Common myeloid progenitor, CD34-positive (primary cell): ENCODE measurements at regions not wholly inside any gene's neighbourhood (a gene's known extent, or its start where the extent isn't known, plus 50 kb on each side); places are given as distances from the start of the nearest gene placed in this dataset.

Source experiments
- CTCF ChIA-PET: fragments of 350-600 bp; sonication (Branson Sonifier 250); formaldehyde crosslinking; loops from one replicate; lab custom pipeline; 2021; ENCODE audit warnings: antibody characterized with exemption; lab: Charles Lee
- POLR2A ChIA-PET: fragments of 350-600 bp; sonication (Branson Sonifier 250); formaldehyde crosslinking; loops from one replicate; lab custom pipeline; 2021; ENCODE audit warnings: antibody characterized with exemption; lab: Charles Lee
- DNase-seq, 3 donors: peaks; one replicate each; pipeline versions ENCODE4 v3.0.0 to v3.0.0-alpha.2; 2013
- H3K27ac ChIP-seq, 2 experiments: 1 replicate in 1 of 2; 2 replicates in 1 of 2; pipeline ENCODE4 v1.7.0; 2013; ENCODE audit warnings: inconsistent platforms in 2 of 2, low read length in 2 of 2, mild to moderate bottlenecking in 2 of 2, low read depth in 1 of 2, moderate library complexity in 1 of 2; ENCODE audit not compliant: severe bottlenecking in 2 of 2, insufficient read depth in 1 of 2, poor library complexity in 1 of 2
- H3K27me3 ChIP-seq, 5 experiments: replicated peaks in 2 of 5; 1 replicate in 3 of 5; 2 replicates in 2 of 5; pipeline versions ENCODE4 v1.6.1 to v1.7.0; 2013; ENCODE audit warnings: low read length in 4 of 5, mild to moderate bottlenecking in 2 of 5, moderate library complexity in 2 of 5, inconsistent platforms in 1 of 5; ENCODE audit not compliant: insufficient read depth in 5 of 5, control insufficient read depth in 4 of 5
- H3K36me3 ChIP-seq, 4 experiments: 1 replicate in 2 of 4; 2 replicates in 2 of 4; pipeline versions ENCODE4 v1.6.1 to v1.7.0; 2013; ENCODE audit warnings: low read length in 3 of 4, control low read depth in 1 of 4, mild to moderate bottlenecking in 1 of 4; ENCODE audit not compliant: control insufficient read depth in 4 of 4, insufficient read depth in 4 of 4
- H3K4me1 ChIP-seq, 4 experiments: 1 replicate in 3 of 4; 2 replicates in 1 of 4; pipeline versions ENCODE4 v1.6.1 to v1.7.1; 2013; ENCODE audit warnings: low read length in 3 of 4, mild to moderate bottlenecking in 3 of 4, control low read depth in 1 of 4, inconsistent platforms in 1 of 4, moderate library complexity in 1 of 4; ENCODE audit not compliant: control insufficient read depth in 4 of 4, insufficient read depth in 4 of 4; ENCODE audit errors: control extremely low read depth in 1 of 4
- H3K4me3 ChIP-seq, 7 experiments: 1 replicate in 4 of 7; 2 replicates in 3 of 7; pipeline versions ENCODE4 v1.5.1 to v1.7.0; 2013; ENCODE audit warnings: mild to moderate bottlenecking in 7 of 7, low read length in 6 of 7, moderate library complexity in 6 of 7, inconsistent platforms in 2 of 7, low read depth in 2 of 7, control low read depth in 1 of 7; ENCODE audit not compliant: insufficient read depth in 4 of 7, control insufficient read depth in 1 of 7; ENCODE audit errors: extremely low read depth in 1 of 7
- H3K9me3 ChIP-seq, 5 experiments: 1 replicate in 4 of 5; 2 replicates in 1 of 5; pipeline versions ENCODE4 v1.6.1 to v1.7.1; 2013; ENCODE audit warnings: low read length in 4 of 5, mild to moderate bottlenecking in 2 of 5, inconsistent platforms in 1 of 5, low read depth in 1 of 5, moderate library complexity in 1 of 5; ENCODE audit not compliant: control insufficient read depth in 4 of 5, insufficient read depth in 2 of 5; ENCODE audit errors: control extremely low read depth in 1 of 5
- WGBS: methylation state at CpG from one replicate; pipeline ENCODE4 v1.1.5; 2013; ENCODE audit not compliant: insufficient coverage; 5-methylcytosine and 5-hydroxymethylcytosine counted together

DNA sequence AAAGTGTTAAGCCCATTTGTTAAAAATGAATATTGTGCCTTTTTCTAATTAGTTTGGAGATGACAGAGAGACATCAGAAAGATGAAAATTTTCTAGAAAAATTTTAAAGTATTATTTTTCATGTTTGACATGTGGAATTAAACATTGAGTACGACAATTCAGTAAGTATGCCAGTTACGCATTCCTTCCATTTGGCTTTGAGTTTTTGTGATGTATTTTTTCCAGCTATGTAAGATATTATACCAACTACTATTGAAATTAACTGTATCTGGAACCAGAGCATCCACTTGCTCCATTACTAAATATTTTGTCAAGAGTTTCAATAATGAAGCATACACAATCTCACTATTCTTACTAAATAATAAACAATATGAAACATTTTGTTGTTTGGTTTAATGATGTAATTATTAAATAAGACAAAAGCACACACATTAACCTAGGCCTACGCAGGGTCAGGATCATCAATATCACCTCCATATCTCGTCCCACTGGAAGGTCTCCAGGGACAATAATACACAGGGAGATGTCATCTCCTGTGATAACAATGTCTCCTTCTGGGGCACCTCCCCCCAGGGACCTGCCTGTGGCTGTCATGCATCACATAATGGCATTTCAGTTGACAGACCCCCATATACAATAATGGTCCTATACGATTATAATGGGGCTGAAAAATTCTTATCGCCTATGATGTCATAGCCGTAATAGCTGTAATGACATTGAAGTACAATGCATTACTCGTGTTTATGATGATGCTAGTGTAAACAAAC, 274.1 kb downstream of the REEP3 start:
- Histone ChIP-seq H3K27ac (no peak overlapping the region), H3K4me1 (peaks cover 0 to 7% (median under 1%) of the 10 kb centered on the region in 4 experiments), H3K9me3 (peaks cover 0 to 2% (median 0%) of the 10 kb centered on the region in 5 experiments), H3K36me3 (no peaks in the 10 kb centered on the region), H3K4me3 (no peak overlapping the region), H3K27me3 (no peaks in the 10 kb centered on the region)
- 100% methylated on average over 2 of the region's 8 CpGs for WGBS
- no peak for DNase-seq
- POLR2A ChIA-PET, result interaction anchor here (0.6 kb wide), 1 partner anchor 806 kb away, joined by 4 read pairs; no protein-coding TSS in a partner anchor
- CTCF ChIA-PET, result no interaction called here

DNA sequence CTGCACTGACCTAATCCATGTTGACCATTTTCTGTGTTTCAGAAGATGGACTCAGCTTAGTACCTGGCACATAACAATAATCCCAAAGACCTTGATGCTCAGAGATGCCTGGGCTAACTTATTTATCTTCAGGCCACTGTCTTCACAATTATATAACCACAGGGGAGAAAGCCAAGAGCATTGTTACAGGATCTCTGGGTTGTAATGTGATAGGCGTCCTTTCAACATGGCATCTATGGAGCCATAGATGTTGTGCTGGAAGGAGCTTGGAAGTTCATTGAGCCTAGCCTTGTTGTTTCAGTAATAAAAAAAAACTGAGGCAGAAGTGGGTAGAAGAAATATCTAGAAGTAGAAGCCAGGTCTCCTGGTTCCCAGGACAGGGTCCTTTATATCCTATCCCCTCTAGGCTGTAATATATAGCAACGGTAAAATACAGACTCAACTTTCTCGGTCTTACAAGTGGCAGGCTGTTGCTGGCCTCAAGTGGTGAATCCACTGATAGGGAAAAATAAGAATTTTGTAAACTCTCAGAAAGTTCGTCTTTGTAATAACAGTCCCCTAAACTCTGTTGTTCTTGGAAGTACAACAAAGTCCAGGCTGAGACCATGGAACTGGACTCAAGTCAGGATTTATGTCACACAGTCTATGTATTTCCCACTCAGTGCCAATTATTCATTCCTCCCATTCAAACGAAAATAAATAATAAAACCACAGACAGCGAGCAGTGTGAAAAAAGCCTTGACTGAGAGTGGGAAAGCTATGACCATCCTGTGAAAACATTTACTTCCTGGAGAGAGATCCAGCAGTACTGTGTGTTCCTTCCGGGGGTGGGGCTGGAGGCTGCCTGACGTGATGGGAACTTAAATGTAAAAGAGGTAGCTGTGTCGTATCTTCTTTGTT, 277.6 kb downstream of the REEP3 start:
- 37% methylated on average over 5 of the region's 9 CpGs for WGBS
- no peaks in the 10 kb centered on the region for H3K27me3 ChIP-seq
- DNase-seq, result peak in 2 of 3 donors; percentile 2 to 7
- H3K4me3 ChIP-seq, result peak overlapping the region in 2 of 7 experiments; percentile 20 to 50
- POLR2A ChIA-PET, result no interaction called here
- H3K9me3 ChIP-seq, result no peaks in the 10 kb centered on the region
- CTCF ChIA-PET, result no interaction called here
- H3K27ac ChIP-seq, result no peak overlapping the region
- peaks cover 0 to 7% (median under 1%) of the 10 kb centered on the region in 4 experiments for H3K4me1 ChIP-seq
- H3K36me3 ChIP-seq, result no peaks in the 10 kb centered on the region

GRCh38 chr10:63799521-63800300, 278.5 kb downstream of the REEP3 start:
- Histone ChIP-seq H3K9me3 (no peaks in the 10 kb centered on the region), H3K36me3 (no peaks in the 10 kb centered on the region), H3K27me3 (no peaks in the 10 kb centered on the region), H3K4me3 (peak overlapping the region in 1 of 7 experiments; percentile 50), H3K4me1 (peaks cover 0 to 7% (median under 1%) of the 10 kb centered on the region in 4 experiments), H3K27ac (no peak overlapping the region)
- WGBS, result 53% methylated on average over 6 of the region's 8 CpGs
- CTCF ChIA-PET, result no interaction called here
- POLR2A ChIA-PET, result no interaction called here
- DNase-seq, result no peak

DNA sequence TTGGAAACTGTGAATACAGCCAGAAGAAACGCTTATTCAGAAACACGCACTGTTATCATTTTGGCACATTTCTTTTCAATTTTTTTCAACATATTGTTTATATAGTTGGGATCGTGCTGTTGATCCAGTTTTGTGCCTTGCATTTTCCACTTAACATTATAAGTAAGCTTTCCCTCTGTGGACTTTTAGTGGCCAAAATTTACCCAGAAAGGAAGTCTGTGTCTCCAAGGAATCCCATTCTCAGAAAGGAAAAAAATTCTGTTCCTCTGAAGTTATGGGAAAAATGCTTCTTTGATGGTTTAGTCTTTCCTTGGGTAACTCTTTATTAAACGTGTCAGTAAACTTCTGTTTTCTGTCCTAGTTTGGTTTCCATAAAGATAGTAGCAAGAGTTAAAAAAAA, 280.0 kb downstream of the REEP3 start:
- Histone ChIP-seq H3K27me3 (no peaks in the 10 kb centered on the region), H3K27ac (no peak overlapping the region), H3K36me3 (no peaks in the 10 kb centered on the region), H3K4me1 (peaks cover 0 to 7% (median under 1%) of the 10 kb centered on the region in 4 experiments), H3K9me3 (no peaks in the 10 kb centered on the region), H3K4me3 (no peak overlapping the region)
- ChIA-PET POLR2A (no interaction called here), CTCF (no interaction called here)
- DNase-seq, result no peak
- WGBS, result no CpG with 5 or more reads among the region's 4 CpGs

GRCh38 chr10:63806330-63806729, 285.1 kb downstream of the REEP3 start:
- ChIA-PET CTCF (no interaction called here), POLR2A (no interaction called here)
- DNase-seq, result no peak
- H3K27me3 ChIP-seq, result no peaks in the 10 kb centered on the region
- no peaks in the 10 kb centered on the region for H3K4me1 ChIP-seq
- peaks cover 0 to 1% (median 0%) of the 10 kb centered on the region in 5 experiments for H3K9me3 ChIP-seq
- no peaks in the 10 kb centered on the region for H3K36me3 ChIP-seq
- no peak overlapping the region for H3K4me3 ChIP-seq
- no CpG with 5 or more reads among the region's 2 CpGs for WGBS
- no peak overlapping the region for H3K27ac ChIP-seq

- CTCF ChIA-PET, result no interaction called here
- H3K4me3 ChIP-seq, result no peak overlapping the region
- peaks cover 0 to 2% (median 0%) of the 10 kb centered on the region in 5 experiments for H3K9me3 ChIP-seq
- no peaks in the 10 kb centered on the region for H3K4me1 ChIP-seq
- no peak overlapping the region for H3K27ac ChIP-seq
- no peaks in the 10 kb centered on the region for H3K36me3 ChIP-seq
- DNase-seq, result no peak
- no CpG with 5 or more reads among the region's 2 CpGs for WGBS
- POLR2A ChIA-PET, result no interaction called here
- no peaks in the 10 kb centered on the region for H3K27me3 ChIP-seq
These were observed 291.3 kb downstream of the REEP3 start for GRCh38 chr10:63812501-63812900.
